ENCODE measurements at regions not wholly inside any gene's neighbourhood (a gene's known extent, or its start where the extent isn't known, plus 50 kb on each side); places are given as distances from the start of the nearest gene placed in this dataset.

DNA sequence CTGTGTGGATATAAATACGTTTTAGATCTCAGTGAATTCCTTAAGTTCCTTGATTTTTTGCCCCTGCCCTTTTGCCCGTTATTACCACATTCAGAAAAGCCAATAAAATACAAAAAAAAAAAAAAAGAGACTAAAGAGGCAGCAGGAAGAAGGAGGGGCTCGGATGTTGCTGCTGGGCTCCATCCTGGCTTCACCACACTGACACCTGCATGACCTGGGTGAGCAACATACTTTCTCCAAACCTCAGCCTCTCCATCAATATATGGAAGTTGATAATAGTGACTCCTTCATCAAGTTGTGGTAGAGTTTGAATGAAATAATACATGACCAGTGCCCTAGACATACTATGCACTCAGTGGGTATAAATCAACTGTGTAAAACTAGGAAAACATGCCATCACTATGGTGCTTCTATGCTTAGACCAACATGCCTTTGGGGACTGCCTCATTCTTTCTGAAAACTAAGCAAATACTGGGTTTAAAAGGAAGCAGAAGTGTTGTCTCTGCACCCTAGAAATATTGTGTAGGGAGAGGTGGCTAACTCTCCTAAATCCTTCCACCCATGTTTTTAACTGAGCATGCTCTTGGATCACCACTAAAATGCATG, 243.0 kb downstream of the PIK3R1 start:
- Mint-ChIP-seq H3K27me3 (ENCODE audit: unreplicated experiment) (no peaks in the 10 kb centered on the region), H3K27ac (ENCODE audit: unreplicated experiment) (no peak overlapping the region), H3K4me3 (ENCODE audit: unreplicated experiment) (no peak overlapping the region), H3K9me3 (ENCODE audit: unreplicated experiment) (no peaks in the 10 kb centered on the region), H3K4me1 (ENCODE audit: unreplicated experiment) (no peaks in the 10 kb centered on the region), H3K36me3 (ENCODE audit: low read depth, unreplicated experiment) (no peaks in the 10 kb centered on the region)
- TF ChIP-seq, protein P1, sequence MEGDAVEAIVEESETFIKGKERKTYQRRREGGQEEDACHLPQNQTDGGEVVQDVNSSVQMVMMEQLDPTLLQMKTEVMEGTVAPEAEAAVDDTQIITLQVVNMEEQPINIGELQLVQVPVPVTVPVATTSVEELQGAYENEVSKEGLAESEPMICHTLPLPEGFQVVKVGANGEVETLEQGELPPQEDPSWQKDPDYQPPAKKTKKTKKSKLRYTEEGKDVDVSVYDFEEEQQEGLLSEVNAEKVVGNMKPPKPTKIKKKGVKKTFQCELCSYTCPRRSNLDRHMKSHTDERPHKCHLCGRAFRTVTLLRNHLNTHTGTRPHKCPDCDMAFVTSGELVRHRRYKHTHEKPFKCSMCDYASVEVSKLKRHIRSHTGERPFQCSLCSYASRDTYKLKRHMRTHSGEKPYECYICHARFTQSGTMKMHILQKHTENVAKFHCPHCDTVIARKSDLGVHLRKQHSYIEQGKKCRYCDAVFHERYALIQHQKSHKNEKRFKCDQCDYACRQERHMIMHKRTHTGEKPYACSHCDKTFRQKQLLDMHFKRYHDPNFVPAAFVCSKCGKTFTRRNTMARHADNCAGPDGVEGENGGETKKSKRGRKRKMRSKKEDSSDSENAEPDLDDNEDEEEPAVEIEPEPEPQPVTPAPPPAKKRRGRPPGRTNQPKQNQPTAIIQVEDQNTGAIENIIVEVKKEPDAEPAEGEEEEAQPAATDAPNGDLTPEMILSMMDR (IDR thresholded peaks at IDR 0.05; ENCODE audit: unreplicated experiment) = no peak
- no peak for DNase-seq (ENCODE audit: low spot score)

DNA sequence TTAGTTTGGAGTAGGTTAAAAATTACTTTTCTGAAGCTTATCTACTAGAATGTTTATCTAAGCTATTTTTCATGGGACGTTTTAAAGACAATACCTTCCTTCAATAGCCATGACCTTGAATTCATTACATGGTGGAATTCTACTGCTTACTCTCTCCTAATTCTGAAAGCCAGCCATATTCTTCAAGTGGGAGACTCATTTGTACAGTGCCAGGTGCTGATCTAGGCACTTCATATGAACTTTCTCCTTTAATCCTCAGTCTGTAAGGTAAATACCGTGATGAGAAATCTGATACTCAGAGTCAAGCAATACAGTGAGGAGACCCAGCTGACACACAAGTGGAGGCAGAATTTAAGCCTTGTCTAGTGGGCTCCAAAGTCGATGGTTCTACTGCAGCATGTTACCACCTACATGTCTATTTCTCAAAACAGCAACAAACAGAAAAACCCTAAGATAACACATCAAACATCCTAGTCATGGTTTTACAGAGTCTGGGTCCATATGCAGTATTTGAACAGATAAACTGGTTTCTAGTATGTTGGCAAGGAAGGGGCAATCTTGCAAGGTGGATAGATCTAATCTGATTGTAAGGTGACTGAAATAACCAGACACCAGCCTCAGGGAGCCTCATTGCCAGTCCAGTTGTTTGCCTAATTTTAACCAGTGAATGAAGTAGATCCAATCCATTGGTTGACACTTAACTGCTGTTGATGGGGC, 243.7 kb downstream of the PIK3R1 start:
- Mint-ChIP-seq H3K36me3 (ENCODE audit: low read depth, unreplicated experiment) (no peaks in the 10 kb centered on the region), H3K4me3 (ENCODE audit: unreplicated experiment) (no peak overlapping the region), H3K27ac (ENCODE audit: unreplicated experiment) (no peak overlapping the region), H3K9me3 (ENCODE audit: unreplicated experiment) (no peaks in the 10 kb centered on the region), H3K27me3 (ENCODE audit: unreplicated experiment) (no peaks in the 10 kb centered on the region), H3K4me1 (ENCODE audit: unreplicated experiment) (no peaks in the 10 kb centered on the region)
- no peak for DNase-seq (ENCODE audit: low spot score)
- TF ChIP-seq, protein P1 (IDR thresholded peaks at IDR 0.05; ENCODE audit: unreplicated experiment) = no peak

DNA sequence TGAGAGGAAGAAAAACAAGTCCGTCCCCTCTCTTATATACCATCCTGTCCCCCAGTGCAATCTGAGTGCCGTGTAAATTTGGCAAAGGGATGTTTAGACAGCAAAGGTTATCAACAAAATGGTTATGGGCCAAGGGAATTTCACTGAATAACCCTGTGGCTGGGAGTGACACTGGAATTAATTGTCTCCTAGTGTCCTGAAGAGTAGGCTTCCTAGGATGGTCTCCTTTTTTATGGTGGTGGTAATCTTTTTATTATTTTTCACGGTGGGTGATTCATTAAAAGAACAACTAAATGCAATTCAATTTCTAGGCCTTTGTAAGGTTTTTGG, 244.2 kb downstream of the PIK3R1 start:
- TF ChIP-seq, protein P1 (IDR thresholded peaks at IDR 0.05; ENCODE audit: unreplicated experiment) = no peak
- DNase-seq (ENCODE audit: low spot score) = no peak
- no peaks in the 10 kb centered on the region for H3K27me3 Mint-ChIP-seq (ENCODE audit: unreplicated experiment)
- H3K4me1 Mint-ChIP-seq (ENCODE audit: unreplicated experiment) = no peaks in the 10 kb centered on the region
- no peak overlapping the region for H3K27ac Mint-ChIP-seq (ENCODE audit: unreplicated experiment)
- no peaks in the 10 kb centered on the region for H3K36me3 Mint-ChIP-seq (ENCODE audit: low read depth, unreplicated experiment)
- H3K4me3 Mint-ChIP-seq (ENCODE audit: unreplicated experiment) = no peak overlapping the region
- H3K9me3 Mint-ChIP-seq (ENCODE audit: unreplicated experiment) = no peaks in the 10 kb centered on the region

DNA sequence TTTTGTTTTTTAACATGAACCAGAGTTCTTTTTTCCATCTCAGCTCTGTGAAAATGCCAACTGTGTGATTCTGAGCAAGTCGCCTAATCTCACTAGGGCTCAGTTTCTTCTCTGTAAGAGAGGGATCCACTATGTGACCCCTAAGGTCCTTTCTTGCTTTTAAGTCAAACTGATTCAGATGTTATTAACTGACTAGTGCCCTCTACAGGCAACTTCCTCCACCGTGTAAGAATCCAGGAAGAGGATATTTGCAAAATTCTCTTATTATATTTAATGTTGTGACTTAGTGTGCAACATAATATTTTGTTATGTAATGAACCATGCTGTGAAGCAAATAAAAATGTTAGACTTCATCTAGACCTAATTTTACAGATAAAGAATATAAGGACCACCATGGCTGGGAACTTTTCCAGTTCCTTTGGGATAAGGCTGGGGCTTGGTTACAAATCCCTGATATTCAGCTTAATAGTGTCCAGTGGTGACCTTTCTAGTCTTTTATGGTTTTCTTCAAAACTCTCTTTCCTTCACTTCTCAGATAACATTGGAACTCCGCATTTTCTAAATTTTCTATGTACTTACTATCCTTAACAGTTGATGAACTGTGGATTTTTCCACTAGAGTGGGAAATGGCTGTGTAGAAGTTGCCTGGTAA, 244.7 kb downstream of the PIK3R1 start:
- Mint-ChIP-seq H3K4me1 (ENCODE audit: unreplicated experiment) (no peaks in the 10 kb centered on the region), H3K36me3 (ENCODE audit: low read depth, unreplicated experiment) (no peaks in the 10 kb centered on the region), H3K27me3 (ENCODE audit: unreplicated experiment) (no peaks in the 10 kb centered on the region), H3K9me3 (ENCODE audit: unreplicated experiment) (no peaks in the 10 kb centered on the region), H3K4me3 (ENCODE audit: unreplicated experiment) (no peak overlapping the region), H3K27ac (ENCODE audit: unreplicated experiment) (no peak overlapping the region)
- TF ChIP-seq, protein P1 (IDR thresholded peaks at IDR 0.05; ENCODE audit: unreplicated experiment) = peak; percentile 55
- peak; percentile 51 for DNase-seq (ENCODE audit: low spot score)

DNA sequence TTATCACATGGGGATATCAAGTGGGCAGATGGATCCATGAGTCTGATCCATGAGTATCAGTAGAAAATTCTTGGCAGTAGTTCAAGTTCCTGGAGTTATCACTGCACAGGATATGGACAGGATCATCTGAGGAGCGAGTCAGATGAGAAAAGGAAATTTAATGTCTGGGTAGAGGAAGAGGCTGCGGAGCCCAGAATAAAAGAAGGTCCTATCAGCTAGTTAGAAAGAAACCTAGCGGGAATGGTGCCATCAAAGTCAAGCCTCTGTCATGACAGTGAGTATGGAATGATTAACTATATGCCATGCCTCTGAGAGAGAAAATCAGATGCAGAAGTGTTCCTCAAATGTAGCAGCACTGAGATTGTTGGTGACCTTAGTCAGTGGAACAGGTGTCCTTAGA, 248.1 kb downstream of the PIK3R1 start:
- no peak for DNase-seq (ENCODE audit: low spot score)
- H3K4me1 Mint-ChIP-seq (ENCODE audit: unreplicated experiment) = no peaks in the 10 kb centered on the region
- no peaks in the 10 kb centered on the region for H3K27me3 Mint-ChIP-seq (ENCODE audit: unreplicated experiment)
- H3K27ac Mint-ChIP-seq (ENCODE audit: unreplicated experiment) = no peak overlapping the region
- H3K4me3 Mint-ChIP-seq (ENCODE audit: unreplicated experiment) = no peak overlapping the region
- no peaks in the 10 kb centered on the region for H3K9me3 Mint-ChIP-seq (ENCODE audit: unreplicated experiment)
- TF ChIP-seq, protein P1 (IDR thresholded peaks at IDR 0.05; ENCODE audit: unreplicated experiment) = no peak
- no peaks in the 10 kb centered on the region for H3K36me3 Mint-ChIP-seq (ENCODE audit: low read depth, unreplicated experiment)
